Endothelial cell of umbilical vein (primary cell): ENCODE measurements at regions not wholly inside any gene's neighbourhood (a gene's known extent, or its start where the extent isn't known, plus 50 kb on each side); places are given as distances from the start of the nearest gene placed in this dataset.

Experiments used
- CTCF ChIP-seq, 2 donors: IDR thresholded peaks; 1 replicate in 1 of 2; 2 replicates in 1 of 2; pipeline ENCODE4 v1.5.1; 2011; ENCODE audit warnings: low read length in 2 of 2, mild to moderate bottlenecking in 2 of 2, moderate library complexity in 2 of 2, control low read depth in 1 of 2, inconsistent platforms in 1 of 2, low read depth in 1 of 2; ENCODE audit not compliant: insufficient read depth in 1 of 2; ENCODE audit errors: extremely low read depth in 1 of 2
- FOS ChIP-seq: IDR thresholded peaks from 2 replicates; pipeline ENCODE4 v1.6.1; 2011; ENCODE audit warnings: mild to moderate bottlenecking, low read length, moderate library complexity, borderline replicate concordance; ENCODE audit not compliant: insufficient read depth
- MAX ChIP-seq: IDR thresholded peaks from 2 replicates; pipeline ENCODE4 v1.6.1; 2011; ENCODE audit not compliant: insufficient read depth, insufficient read length
- MYC ChIP-seq: IDR thresholded peaks from one replicate; pipeline ENCODE4 v1.6.1; 2011; ENCODE audit warnings: mild to moderate bottlenecking, low read depth, low read length
- POLR2A ChIP-seq: IDR thresholded peaks from 2 replicates; pipeline ENCODE4 v1.6.1; 2012; ENCODE audit warnings: low read depth, mild to moderate bottlenecking, control low read depth, low read length
- POLR2AphosphoS5 ChIP-seq: IDR thresholded peaks from 2 replicates; pipeline ENCODE4 v1.6.1; 2012; ENCODE audit warnings: low read depth, mild to moderate bottlenecking, control low read depth, low read length, moderate library complexity; ENCODE audit not compliant: insufficient read depth

- TF ChIP-seq CTCF (IDR thresholded peaks at IDR 0.05; ENCODE audit: extremely low read depth in 1 of 2, insufficient read depth in 1 of 2, low read depth in 1 of 2, low read length in 2 of 2) (no peak), POLR2AphosphoS5 (no peak), MYC (no peak), FOS (no peak), MAX (no peak), POLR2A (no peak)
Measured at GRCh38 chr3:144894576-144894975, 923.0 kb downstream of the DIPK2A start.
